HG02938 (cell line): ENCODE measurements at regions not wholly inside any gene's neighbourhood (a gene's known extent, or its start where the extent isn't known, plus 50 kb on each side); places are given as distances from the start of the nearest gene placed in this dataset.
"Not testable (repeated sequence)": the region's sequence is repeated elsewhere in the genome, so short reads cannot be mapped to it uniquely, and the experiment has no call there.

Source experiments
- ATAC-seq: cut with Tn5 transposase; IDR thresholded peaks from one replicate; pipeline ENCODE4 v1.9.1; 2021; ENCODE audit warnings: mild to moderate bottlenecking, moderate library complexity; ENCODE audit not compliant: unreplicated experiment

DNA sequence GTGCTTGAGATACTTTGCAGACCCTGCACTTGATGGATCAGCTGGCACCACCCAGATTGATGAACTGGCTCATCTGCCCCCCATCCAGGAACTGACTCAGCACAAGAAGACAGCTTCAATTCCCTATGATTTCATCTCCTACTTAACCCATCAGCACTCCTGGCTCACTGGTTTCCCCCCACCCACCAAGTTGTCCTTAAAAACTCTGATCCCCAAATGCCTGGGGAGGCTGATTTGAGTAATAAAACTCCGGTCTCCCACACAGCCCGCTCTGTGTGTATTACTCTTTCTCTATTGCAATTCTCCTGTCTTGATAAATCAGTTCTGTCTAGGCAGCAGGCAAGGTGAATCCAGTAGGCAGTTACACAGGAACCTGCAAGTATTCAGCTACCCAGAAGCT lies 102.1 kb upstream of the TMTC4 start:
- not testable (repeated sequence) for ATAC-seq

- no peak for ATAC-seq
Observed at GRCh38 chr13:100773923-100774663, 99.5 kb upstream of the TMTC4 start.

GRCh38 chr13:100773429-100773828 lies 98.8 kb upstream of the TMTC4 start:
- ATAC-seq, result no peak

- no peak for ATAC-seq
Observed at GRCh38 chr13:100767192-100767591, 92.6 kb upstream of the TMTC4 start.

- not testable (repeated sequence) for ATAC-seq
Observed at GRCh38 chr13:100766570-100766969, 92.0 kb upstream of the TMTC4 start.

- ATAC-seq, result no peak
Observed at GRCh38 chr13:100764937-100765336, 90.3 kb upstream of the TMTC4 start.

DNA sequence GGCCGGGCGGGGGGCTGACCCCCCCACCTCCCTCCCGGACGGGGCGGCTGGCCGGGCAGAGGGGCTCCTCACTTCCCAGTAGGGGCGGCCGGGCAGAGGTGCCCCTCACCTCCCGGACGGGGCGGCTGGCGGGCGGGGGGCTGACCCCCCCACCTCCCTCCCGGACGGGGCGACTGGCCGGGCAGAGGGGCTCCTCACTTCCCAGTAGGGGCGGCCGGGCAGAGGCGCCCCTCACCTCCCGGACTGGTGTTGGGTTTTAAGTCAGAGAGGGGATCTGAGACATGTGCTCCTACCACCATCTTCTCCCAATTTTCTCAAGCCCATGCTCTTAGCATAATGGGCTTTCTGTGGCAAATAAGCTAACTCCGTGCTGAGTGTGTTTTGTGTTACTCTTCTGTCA lies 87.5 kb upstream of the TMTC4 start:
- ATAC-seq, result not testable (repeated sequence)

- no peak for ATAC-seq
Observed at GRCh38 chr13:100755891-100756290, 81.3 kb upstream of the TMTC4 start.

DNA sequence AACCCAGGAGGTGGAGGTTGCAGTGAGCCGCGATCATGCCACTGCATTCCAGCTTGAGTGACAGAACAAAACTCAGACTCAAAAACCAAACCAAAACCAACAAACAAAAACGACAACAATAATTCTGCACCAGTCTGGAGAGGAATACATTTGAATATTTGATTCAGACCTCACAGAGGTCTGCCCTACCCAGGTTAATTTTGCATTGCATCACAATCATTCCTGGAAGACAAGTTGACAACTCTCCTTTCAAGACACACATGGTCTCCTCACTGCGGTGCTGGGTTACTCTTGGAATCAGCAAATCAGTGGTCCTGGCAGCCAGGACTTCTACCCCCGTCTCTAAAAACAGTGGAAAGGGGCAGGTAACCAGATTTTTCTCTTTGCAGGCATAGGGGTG lies 79.9 kb upstream of the TMTC4 start:
- no peak for ATAC-seq

DNA sequence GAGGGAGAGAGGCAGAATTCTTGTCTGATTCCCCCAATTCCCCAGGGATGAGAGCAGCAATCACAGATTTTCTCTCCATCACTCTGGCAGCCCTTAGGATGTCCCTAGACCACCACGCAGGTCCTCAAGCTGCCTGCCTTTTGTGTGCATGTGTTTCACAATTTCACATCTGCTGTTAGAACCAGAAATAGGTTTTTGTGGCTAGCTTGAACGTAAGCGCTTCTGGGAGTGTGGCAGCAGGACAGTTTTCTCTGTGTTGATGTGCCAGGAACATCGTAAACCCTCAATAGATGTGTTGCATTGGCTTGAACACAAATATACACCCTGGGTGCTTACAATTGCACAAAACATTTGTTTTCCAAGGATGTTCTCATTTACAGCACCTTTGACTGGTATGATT lies 78.8 kb upstream of the TMTC4 start:
- ATAC-seq, result no peak

DNA sequence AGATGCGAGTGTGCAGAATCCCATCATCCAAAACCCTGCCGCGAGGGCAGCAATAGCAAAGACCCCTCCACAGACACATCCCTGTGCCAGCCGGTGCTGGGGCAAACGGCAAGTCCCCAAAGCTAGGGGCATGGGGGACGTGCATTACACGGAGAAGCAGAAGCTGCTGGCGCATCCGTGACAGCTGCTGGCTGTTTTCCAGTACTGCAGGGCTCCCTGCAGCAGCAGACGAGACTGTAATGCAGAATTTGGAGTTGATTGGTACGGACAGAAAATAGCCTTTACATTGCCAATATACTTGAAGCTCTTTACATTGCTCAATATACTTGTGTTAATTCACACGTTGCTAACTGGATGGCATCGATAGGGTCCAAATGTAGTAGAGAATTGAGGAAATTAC lies 77.2 kb upstream of the TMTC4 start:
- ATAC-seq, result no peak

DNA sequence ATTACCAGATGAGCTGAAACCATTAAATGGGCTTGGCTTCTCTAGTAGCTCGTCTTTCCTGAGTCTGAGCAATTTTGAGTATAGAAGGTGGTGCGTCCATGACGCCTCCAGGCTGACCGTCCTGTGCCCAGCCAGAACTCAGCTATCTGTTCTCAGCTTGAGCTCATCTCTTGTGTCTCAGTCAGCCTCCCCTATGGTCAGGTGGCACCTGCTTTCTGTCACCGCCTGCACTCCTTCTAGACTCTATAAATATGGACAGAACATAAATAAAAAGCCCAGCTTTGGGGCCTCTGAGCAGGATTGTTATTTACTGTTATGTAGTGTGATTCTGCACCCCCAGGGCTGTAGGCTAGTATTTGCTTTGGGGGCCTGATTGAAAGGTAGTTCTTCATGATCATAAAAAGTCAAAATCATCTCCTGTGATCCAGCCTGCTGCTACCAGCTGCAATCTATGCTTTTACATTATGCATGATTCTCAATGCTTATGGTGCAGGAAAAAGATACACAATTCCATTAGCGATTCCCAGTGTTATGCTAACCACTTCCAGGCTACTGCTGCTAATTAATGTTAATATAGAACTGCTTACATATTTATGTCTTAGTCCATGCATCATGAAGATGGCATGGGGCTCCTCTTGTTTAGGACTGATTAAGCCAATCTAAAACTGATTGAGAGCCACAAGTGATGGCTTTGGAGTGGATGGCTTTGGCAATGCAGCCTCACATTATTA lies 72.5 kb upstream of the TMTC4 start:
- no peak for ATAC-seq

DNA sequence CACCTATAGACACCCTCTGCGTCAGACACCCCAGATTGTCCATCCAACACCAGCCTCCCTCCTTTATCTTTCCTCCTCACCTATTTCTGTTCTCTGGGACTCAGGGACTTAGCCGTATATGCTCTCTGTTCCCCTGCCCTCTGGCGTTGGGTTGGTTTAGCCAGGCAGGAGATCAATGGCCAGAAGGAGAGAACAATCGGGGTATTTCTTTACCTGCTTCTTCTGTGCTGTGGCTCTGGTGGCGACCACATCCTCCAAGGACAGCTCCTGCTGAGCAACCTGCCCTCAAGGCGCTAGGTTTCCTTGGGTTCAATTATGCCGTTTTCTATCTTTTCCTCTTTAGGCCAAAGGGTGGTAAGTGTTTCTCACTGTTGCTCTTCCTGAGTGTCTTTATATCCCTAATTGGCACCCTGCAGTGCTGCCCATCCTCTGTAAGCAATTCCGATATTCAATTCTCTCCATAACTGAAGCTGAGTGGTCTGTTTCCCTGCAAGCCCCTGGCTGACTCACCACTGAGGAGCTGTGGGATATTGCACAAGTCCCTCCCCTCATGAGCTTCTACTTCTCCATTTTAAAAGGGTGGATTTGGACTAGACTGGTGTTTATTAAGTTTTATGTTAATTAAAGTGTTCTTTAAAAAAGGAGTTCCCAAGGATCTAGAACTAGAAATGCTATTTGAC lies 63.7 kb upstream of the TMTC4 start:
- ATAC-seq, result no peak

DNA sequence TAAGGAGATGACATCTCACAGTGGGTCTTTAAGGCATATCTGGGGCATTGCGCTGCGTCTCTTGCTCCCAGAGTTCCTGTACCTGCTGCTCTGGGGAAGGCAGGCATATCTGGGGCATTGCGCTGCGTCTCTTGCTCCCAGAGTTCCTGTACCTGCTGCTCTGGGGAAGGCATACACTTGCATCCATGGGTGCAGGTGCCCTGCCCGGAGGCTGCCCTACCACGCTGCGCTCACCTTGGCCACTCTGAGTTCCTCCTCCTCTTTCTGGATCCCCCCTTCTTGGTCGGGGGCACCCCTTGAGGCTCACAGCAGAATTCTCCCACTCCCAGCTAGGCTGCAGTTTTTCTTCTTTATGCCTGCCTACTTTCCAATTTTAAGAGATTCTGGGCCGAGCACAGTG lies 60.9 kb upstream of the TMTC4 start:
- no peak for ATAC-seq

DNA sequence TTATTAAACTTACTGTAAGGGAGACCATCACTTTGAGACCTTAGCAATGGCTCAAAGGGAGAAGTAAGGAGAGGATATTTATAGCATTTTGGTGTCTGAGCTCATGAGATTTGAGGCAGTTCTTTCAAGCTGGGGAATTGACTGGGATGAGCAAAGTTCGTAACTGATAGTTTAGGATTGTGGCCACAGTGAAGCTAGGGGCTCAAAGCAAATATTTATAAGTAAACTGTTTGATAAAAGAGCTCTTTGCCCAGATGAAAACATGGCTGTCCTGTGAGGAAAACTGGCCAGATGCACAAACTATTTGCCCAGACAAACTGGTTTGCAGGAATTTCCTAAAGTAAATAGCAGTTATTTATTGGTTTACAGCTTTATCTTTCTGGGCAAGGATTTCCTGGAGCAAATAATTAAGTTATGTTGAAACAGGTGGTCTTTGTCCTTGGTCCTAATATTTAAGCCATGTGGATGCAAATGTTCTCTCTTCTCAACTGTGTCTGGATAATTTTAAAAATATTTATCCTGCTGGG lies 59.7 kb upstream of the TMTC4 start:
- ATAC-seq, result no peak

DNA sequence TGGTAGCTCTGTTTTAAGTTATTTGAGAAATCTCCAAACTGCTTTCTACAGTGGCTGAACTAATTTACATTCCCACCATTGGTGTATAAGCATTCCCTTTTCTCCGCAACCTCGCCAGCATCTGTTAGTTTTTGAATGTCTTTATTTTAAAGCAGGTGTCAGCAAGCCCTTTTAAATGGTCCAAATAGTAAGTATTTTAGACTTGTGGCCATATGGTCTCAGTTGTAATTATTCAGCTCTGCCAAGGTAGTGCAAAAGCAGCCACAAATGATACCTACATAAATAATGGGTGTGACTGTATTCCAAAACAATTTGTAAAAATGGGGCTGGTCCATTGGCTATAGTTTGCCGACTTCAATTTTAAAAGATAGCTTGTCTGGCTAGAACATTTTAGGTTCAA lies 58.7 kb upstream of the TMTC4 start:
- no peak for ATAC-seq

GRCh38 chr13:100728201-100728600 lies 53.6 kb upstream of the TMTC4 start:
- no peak for ATAC-seq

DNA sequence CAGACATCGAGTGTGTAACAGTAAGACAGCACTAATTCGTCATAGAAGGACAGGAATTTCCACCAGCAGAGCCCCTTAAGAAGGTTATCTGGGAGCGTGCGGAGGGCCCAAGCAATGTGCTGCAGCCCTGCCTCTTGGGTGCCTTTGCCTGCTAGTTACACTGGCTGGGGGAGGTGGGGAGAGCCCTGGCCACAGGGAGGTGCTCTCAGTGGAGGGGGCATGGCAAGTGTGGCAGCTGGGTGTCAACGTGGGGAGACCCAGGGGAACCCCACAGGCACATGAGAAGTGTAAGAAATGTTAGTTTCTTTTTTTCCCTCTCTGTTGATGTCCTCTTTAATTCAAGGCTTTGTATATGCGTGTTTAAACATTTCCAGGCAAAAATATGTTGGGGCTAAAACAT lies 50.9 kb upstream of the TMTC4 start:
- ATAC-seq, result no peak

DNA sequence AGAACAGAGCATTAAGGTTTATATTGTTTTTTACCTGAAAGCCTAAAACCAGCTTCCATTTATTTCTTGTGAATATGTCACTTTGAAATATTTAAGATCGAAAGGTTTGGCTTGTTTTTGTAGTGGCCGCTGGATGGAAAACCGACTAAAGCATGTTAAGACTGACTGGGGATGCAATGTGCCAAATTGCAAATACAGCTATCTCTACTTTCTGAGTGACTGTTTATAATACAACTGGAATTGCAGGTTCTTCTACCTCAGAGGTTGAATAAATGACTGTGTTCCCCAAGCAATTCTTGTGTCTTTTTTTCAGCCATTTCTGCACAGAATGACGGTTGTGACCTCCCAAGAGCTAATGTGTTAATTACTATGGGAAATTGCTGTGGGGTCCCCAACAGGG lies 50.0 kb upstream of the TMTC4 start:
- ATAC-seq, result no peak
